Neural cell (in vitro differentiated cells): ENCODE measurements at regions not wholly inside any gene's neighbourhood (a gene's known extent, or its start where the extent isn't known, plus 50 kb on each side); places are given as distances from the start of the nearest gene placed in this dataset.
"Not testable (repeated sequence)": the region's sequence is repeated elsewhere in the genome, so short reads cannot be mapped to it uniquely, and the experiment has no call there.

ENCODE experiments used
- H2AFZ ChIP-seq: fragments of 200-600, 300-800 bp; sonication (generic), shearing (Covaris generic); 2 replicates; pipeline ENCODE4 v1.6.0; 2014; ENCODE audit warnings: low read depth, mild to moderate bottlenecking, antibody characterized with exemption, low read length, moderate library complexity
- H3F3A ChIP-seq: fragments of 200-600 bp; shearing (Covaris generic); 2 replicates; pipeline ENCODE4 v1.6.1; 2016; ENCODE audit warnings: mild to moderate bottlenecking, moderate library complexity, mixed read lengths, antibody characterized with exemption, low read length; ENCODE audit not compliant: insufficient read depth, poor library complexity, severe bottlenecking
- H3K27ac ChIP-seq: fragments of 200-600, 300-800 bp; sonication (generic), shearing (Covaris generic); 2 replicates; pipeline ENCODE4 v1.5.1; 2014; ENCODE audit warnings: mild to moderate bottlenecking, low read length, moderate library complexity
- H3K27me3 ChIP-seq: fragments of 300-800, 200-600 bp; sonication (generic), shearing (Covaris generic); 2 replicates; pipeline ENCODE4 v1.6.0; 2014; ENCODE audit warnings: mild to moderate bottlenecking, low read depth, low read length, moderate library complexity; ENCODE audit not compliant: insufficient read depth
- H3K36me3 ChIP-seq: fragments of 300-800, 200-600 bp; sonication (generic), shearing (Covaris generic); 2 replicates; pipeline ENCODE4 v1.5.1; 2014; ENCODE audit warnings: mild to moderate bottlenecking, antibody characterized with exemption, low read length, moderate library complexity; ENCODE audit not compliant: insufficient read depth
- H3K4me2 ChIP-seq: fragments of 300-800, 200-600 bp; sonication (generic), shearing (Covaris generic); 2 replicates; pipeline ENCODE4 v1.6.0; 2014; ENCODE audit warnings: mild to moderate bottlenecking, low read length
- H3K4me3 ChIP-seq: fragments of 300-800, 200-600 bp; sonication (generic), shearing (Covaris generic); 2 replicates; pipeline ENCODE4 v1.5.1; 2014; ENCODE audit warnings: mild to moderate bottlenecking, low read length, moderate library complexity
- H3K79me2 ChIP-seq: fragments of 200-600 bp; shearing (Covaris generic); replicated peaks from 2 replicates; pipeline ENCODE4 v1.6.0; 2014; ENCODE audit warnings: mild to moderate bottlenecking, low read length, moderate library complexity; ENCODE audit not compliant: insufficient read depth
- H3K9ac ChIP-seq: fragments of 300-800, 200-600 bp; sonication (generic), shearing (Covaris generic); 2 replicates; pipeline ENCODE4 v1.6.1; 2016; ENCODE audit warnings: mild to moderate bottlenecking, low read length, mixed read lengths
- H3K9me2 ChIP-seq: fragments of 200-600 bp; shearing (Covaris generic); 2 replicates; pipeline ENCODE4 v1.6.1; 2016; ENCODE audit warnings: mild to moderate bottlenecking, low read length, mixed read lengths; ENCODE audit not compliant: insufficient read depth
- H3K9me3 ChIP-seq: fragments of 200-600, 300-800 bp; sonication (generic), shearing (Covaris generic); 2 replicates; pipeline ENCODE4 v1.6.1; 2016; ENCODE audit warnings: mild to moderate bottlenecking, mixed run types, low read length, moderate library complexity, mixed read lengths
- H4K20me1 ChIP-seq: fragments of 200-600 bp; shearing (Covaris generic); 2 replicates; pipeline ENCODE4 v1.6.1; 2016; ENCODE audit warnings: mild to moderate bottlenecking, mixed run types; ENCODE audit not compliant: insufficient read depth
- CTCF ChIP-seq: fragments of 450-650 bp; IDR thresholded peaks from 2 replicates; pipeline ENCODE4 v1.5.1; 2014; ENCODE audit warnings: antibody characterized with exemption, mild to moderate bottlenecking, moderate library complexity; ENCODE audit not compliant: poor library complexity, severe bottlenecking
- EP300 ChIP-seq: fragments of 450-650 bp; conservative IDR thresholded peaks from 2 replicates; pipeline ENCODE4 v1.6.1; 2014; ENCODE audit warnings: antibody characterized with exemption, mild to moderate bottlenecking, moderate library complexity; ENCODE audit not compliant: poor library complexity, severe bottlenecking
- EZH2 ChIP-seq: fragments of 200-600, 300-800 bp; shearing (Covaris generic), sonication (generic); IDR thresholded peaks from 2 replicates; pipeline ENCODE4 v1.6.1; 2014; ENCODE audit warnings: antibody characterized with exemption, low read length, borderline replicate concordance, mild to moderate bottlenecking; ENCODE audit not compliant: insufficient read depth, poor library complexity, severe bottlenecking
- MXI1 ChIP-seq: fragments of 450-650 bp; conservative IDR thresholded peaks from 2 replicates; pipeline ENCODE4 v1.6.1; 2014; ENCODE audit warnings: antibody characterized with exemption, mild to moderate bottlenecking; ENCODE audit not compliant: poor library complexity, severe bottlenecking
- POLR2AphosphoS5 ChIP-seq: IDR thresholded peaks from 2 replicates; pipeline ENCODE4 v1.6.1; 2012
- RAD21 ChIP-seq: fragments of 450-650 bp; conservative IDR thresholded peaks from 2 replicates; pipeline ENCODE4 v1.6.1; 2014; ENCODE audit warnings: antibody characterized with exemption, mild to moderate bottlenecking, moderate library complexity
- REST ChIP-seq: IDR thresholded peaks from 2 replicates; pipeline ENCODE4 v1.6.1; 2012; ENCODE audit warnings: borderline replicate concordance
- SMC3 ChIP-seq: fragments of 450-650 bp; conservative IDR thresholded peaks from 2 replicates; pipeline ENCODE4 v1.6.1; 2014; ENCODE audit warnings: antibody characterized with exemption, mild to moderate bottlenecking, moderate library complexity; ENCODE audit not compliant: poor library complexity
- TAF1 ChIP-seq: IDR thresholded peaks from 2 replicates; pipeline ENCODE4 v1.6.1; 2012; ENCODE audit warnings: low read depth

- no peak overlapping the region for H3K4me2 ChIP-seq
- no peaks in the 10 kb centered on the region for H3F3A ChIP-seq
- H3K9me3 ChIP-seq = no peaks in the 10 kb centered on the region
- no peak overlapping the region for H3K9ac ChIP-seq
- H3K36me3 ChIP-seq = no peaks in the 10 kb centered on the region
- no peak overlapping the region for H3K4me3 ChIP-seq
- TF ChIP-seq EZH2 = no peak
- TF ChIP-seq POLR2AphosphoS5 = no peak
- TF ChIP-seq SMC3 = no peak
- TF ChIP-seq REST = no peak
- TF ChIP-seq MXI1 = no peak
- no peak for TF ChIP-seq RAD21
- TF ChIP-seq EP300 = no peak
- no peak for TF ChIP-seq CTCF
- TF ChIP-seq TAF1 = no peak
- no peak overlapping the region for H2AFZ ChIP-seq
- H3K27me3 ChIP-seq = no peaks in the 10 kb centered on the region
- no peak overlapping the region for H3K27ac ChIP-seq
- no peaks in the 10 kb centered on the region for H3K79me2 ChIP-seq
- no peaks in the 10 kb centered on the region for H4K20me1 ChIP-seq
- H3K9me2 ChIP-seq = no peaks in the 10 kb centered on the region
Observed at GRCh38 chr5:12661617-12662370, 757.5 kb upstream of the CTNND2 start.

- not testable (repeated sequence) for H3K27me3 ChIP-seq, H3K4me3 ChIP-seq, H3K27ac ChIP-seq, H3K9ac ChIP-seq, H3K9me2 ChIP-seq, H3F3A ChIP-seq, H3K4me2 ChIP-seq, H3K9me3 ChIP-seq, H3K36me3 ChIP-seq, H4K20me1 ChIP-seq, H3K79me2 ChIP-seq, H2AFZ ChIP-seq
Observed at GRCh38 chr5:12660279-12661107, 756.2 kb upstream of the CTNND2 start.
